Liver (tissue), 7 donors: ENCODE measurements at regions not wholly inside any gene's neighbourhood (a gene's known extent, or its start where the extent isn't known, plus 50 kb on each side); places are given as distances from the start of the nearest gene placed in this dataset.

ENCODE experiments used
- DNase-seq: peaks from one replicate; pipeline ENCODE4 v3.0.0-alpha.2; 2017; ENCODE audit warnings: low spot score
- H3K27ac ChIP-seq, 2 donors: one replicate each; pipeline ENCODE4 v1.7.0; 2013; ENCODE audit warnings: inconsistent platforms in 2 of 2, low read length in 2 of 2, control low read depth in 1 of 2, low read depth in 1 of 2, mild to moderate bottlenecking in 1 of 2
- H3K27me3 ChIP-seq, 4 donors: one replicate each; pipeline versions ENCODE4 v1.6.1 to v1.7.0; 2013; ENCODE audit warnings: low read length in 3 of 4, inconsistent platforms in 1 of 4, mild to moderate bottlenecking in 1 of 4, moderate library complexity in 1 of 4; ENCODE audit not compliant: control insufficient read depth in 4 of 4, insufficient read depth in 4 of 4
- H3K36me3 ChIP-seq, 4 donors: one replicate each; pipeline versions ENCODE4 v1.6.1 to v1.7.0; 2013; ENCODE audit warnings: low read length in 3 of 4, mild to moderate bottlenecking in 3 of 4, low read depth in 1 of 4, moderate library complexity in 1 of 4; ENCODE audit not compliant: control insufficient read depth in 4 of 4, insufficient read depth in 3 of 4
- H3K4me1 ChIP-seq, 4 donors: one replicate each; pipeline versions ENCODE4 v1.6.1 to v1.7.0; 2013; ENCODE audit warnings: low read length in 3 of 4, mild to moderate bottlenecking in 3 of 4, moderate library complexity in 1 of 4; ENCODE audit not compliant: control insufficient read depth in 4 of 4, insufficient read depth in 4 of 4
- H3K4me3 ChIP-seq, 3 donors: one replicate each; pipeline versions ENCODE4 v1.6.1 to v1.7.0; 2013; ENCODE audit warnings: low read length in 3 of 3, control low read depth in 1 of 3, low read depth in 1 of 3, mild to moderate bottlenecking in 1 of 3
- H3K9ac ChIP-seq, 2 donors: one replicate each; pipeline ENCODE4 v1.7.0; 2013; ENCODE audit warnings: low read length in 2 of 2, mild to moderate bottlenecking in 2 of 2, moderate library complexity in 2 of 2, control low read depth in 1 of 2, low read depth in 1 of 2
- H3K9me3 ChIP-seq, 4 donors: one replicate each; pipeline versions ENCODE4 v1.6.1 to v1.7.0; 2013; ENCODE audit warnings: low read length in 3 of 4; ENCODE audit not compliant: control insufficient read depth in 4 of 4
- ATF3 ChIP-seq: IDR thresholded peaks from 2 replicates; pipeline ENCODE4 v1.6.1; 2016; ENCODE audit warnings: antibody characterized with exemption
- FOXA1 ChIP-seq: IDR thresholded peaks from 2 replicates; pipeline ENCODE4 v1.6.1; 2016; ENCODE audit warnings: antibody characterized with exemption
- FOXA2 ChIP-seq: IDR thresholded peaks from 2 replicates; pipeline ENCODE4 v1.6.1; 2016; ENCODE audit warnings: antibody characterized with exemption
- GABPA ChIP-seq, 2 donors: IDR thresholded peaks in 1 of 2; conservative IDR thresholded peaks in 1 of 2; 2 replicates each; pipeline ENCODE4 v1.6.1; 2016; ENCODE audit warnings: antibody characterized with exemption in 2 of 2, mild to moderate bottlenecking in 1 of 2, moderate library complexity in 1 of 2
- HNF4A ChIP-seq, 2 donors: conservative IDR thresholded peaks; 2 replicates each; pipeline ENCODE4 v1.6.1; 2016; ENCODE audit warnings: antibody characterized with exemption in 2 of 2, mild to moderate bottlenecking in 2 of 2
- HNF4G ChIP-seq: IDR thresholded peaks from 2 replicates; pipeline ENCODE4 v1.6.1; 2016; ENCODE audit warnings: antibody characterized with exemption
- MAX ChIP-seq: IDR thresholded peaks from 2 replicates; pipeline ENCODE4 v1.6.1; 2016; ENCODE audit warnings: antibody characterized with exemption
- NR2F2 ChIP-seq: IDR thresholded peaks from 2 replicates; pipeline ENCODE4 v1.6.1; 2016; ENCODE audit warnings: antibody characterized with exemption
- RAD21 ChIP-seq, 2 donors: IDR thresholded peaks; 2 replicates each; pipeline ENCODE4 v1.6.1; 2016; ENCODE audit warnings: antibody characterized with exemption in 2 of 2, mild to moderate bottlenecking in 2 of 2
- REST ChIP-seq: IDR thresholded peaks from 2 replicates; pipeline ENCODE4 v1.6.1; 2016; ENCODE audit warnings: antibody characterized with exemption, mild to moderate bottlenecking
- RXRA ChIP-seq, 2 donors: IDR thresholded peaks; 2 replicates each; pipeline ENCODE4 v1.6.1; 2017 to 2018; ENCODE audit warnings: antibody characterized with exemption in 2 of 2, mild to moderate bottlenecking in 1 of 2
- SP1 ChIP-seq: IDR thresholded peaks from 2 replicates; pipeline ENCODE4 v1.6.1; 2018; ENCODE audit warnings: antibody characterized with exemption, mild to moderate bottlenecking
- TAF1 ChIP-seq: conservative IDR thresholded peaks from 2 replicates; pipeline ENCODE4 v1.6.1; 2016; ENCODE audit warnings: antibody characterized with exemption, mild to moderate bottlenecking
- YY1 ChIP-seq: IDR thresholded peaks from 2 replicates; pipeline ENCODE4 v1.6.1; 2016; ENCODE audit warnings: antibody characterized with exemption, mild to moderate bottlenecking
- ZBTB33 ChIP-seq: IDR thresholded peaks from 2 replicates; pipeline ENCODE4 v1.6.1; 2016; ENCODE audit warnings: antibody characterized with exemption
- whole genome bisulfite sequencing: extraction: QIAGEN DNeasy Blood & Tissue Kit; methylation state at CpG from one replicate; pipeline ENCODE4 v1.1.7; 2013; 5-methylcytosine and 5-hydroxymethylcytosine counted together
- donor health status: healthy.
- donor health status: healthy.
- donor health status: healthy.
- donor health status: healthy.

GRCh38 chr15:93848490-93848889, 382.9 kb upstream of the MCTP2 start (continued):
- no peak for TF ChIP-seq RXRA (IDR thresholded peaks at IDR 0.05)

- WGBS, result 57% methylated on average over 3 of the region's 3 CpGs
- H3K9ac ChIP-seq, result no peak overlapping the region
- H3K36me3 ChIP-seq, result no peaks in the 10 kb centered on the region
- no peak for TF ChIP-seq NR2F2
- no peak for TF ChIP-seq HNF4A (conservative IDR thresholded peaks at IDR 0.05)
- no peaks in the 10 kb centered on the region for H3K4me1 ChIP-seq
- no peak overlapping the region for H3K4me3 ChIP-seq
- no peaks in the 10 kb centered on the region for H3K27me3 ChIP-seq
- DNase-seq, result no peak
- H3K27ac ChIP-seq, result no peak overlapping the region
- no peaks in the 10 kb centered on the region for H3K9me3 ChIP-seq
These were observed 383.3 kb upstream of the MCTP2 start for GRCh38 chr15:93848076-93848475.

- H3K36me3 ChIP-seq, result no peaks in the 10 kb centered on the region
- DNase-seq, result no peak
- no peak overlapping the region for H3K27ac ChIP-seq
- 86% methylated on average over 9 of the region's 9 CpGs for WGBS
- H3K9ac ChIP-seq, result no peak overlapping the region
- TF ChIP-seq HNF4G, result no peak
- TF ChIP-seq TAF1, result no peak
- TF ChIP-seq SP1, result no peak
- TF ChIP-seq YY1, result no peak
- no peak for TF ChIP-seq MAX
- no peak for TF ChIP-seq ATF3
- TF ChIP-seq HNF4A (conservative IDR thresholded peaks at IDR 0.05), result no peak
- TF ChIP-seq GABPA (IDR thresholded peaks at IDR 0.05 in 1 of 2, conservative IDR thresholded peaks at IDR 0.05 in 1 of 2), result no peak
- H3K4me1 ChIP-seq, result no peaks in the 10 kb centered on the region
- no peaks in the 10 kb centered on the region for H3K9me3 ChIP-seq
- H3K4me3 ChIP-seq, result no peak overlapping the region
- H3K27me3 ChIP-seq, result no peaks in the 10 kb centered on the region
These were observed 385.2 kb upstream of the MCTP2 start for GRCh38 chr15:93846148-93846547.

- H3K4me1 ChIP-seq, result no peaks in the 10 kb centered on the region
These were observed 393.9 kb upstream of the MCTP2 start for GRCh38 chr15:93837450-93837849.

GRCh38 chr15:93835344-93835743, 396.0 kb upstream of the MCTP2 start:
- no peak overlapping the region for H3K4me3 ChIP-seq
- H3K9ac ChIP-seq, result no peak overlapping the region
- no peaks in the 10 kb centered on the region for H3K36me3 ChIP-seq
- DNase-seq, result no peak
- no peaks in the 10 kb centered on the region for H3K4me1 ChIP-seq
- 67% methylated on average over 2 of the region's 2 CpGs for WGBS
- no peak overlapping the region for H3K27ac ChIP-seq
- no peaks in the 10 kb centered on the region for H3K9me3 ChIP-seq
- peaks cover 0 to 4% (median 0%) of the 10 kb centered on the region in 4 donors for H3K27me3 ChIP-seq
- TF ChIP-seq TAF1, result no peak
- no peak for TF ChIP-seq YY1
- TF ChIP-seq GABPA (IDR thresholded peaks at IDR 0.05 in 1 of 2, conservative IDR thresholded peaks at IDR 0.05 in 1 of 2), result no peak
- no peak for TF ChIP-seq ATF3
- no peak for TF ChIP-seq MAX
- no peak for TF ChIP-seq RAD21 (IDR thresholded peaks at IDR 0.05)
- TF ChIP-seq REST, result no peak
- TF ChIP-seq FOXA2, result no peak
- no peak for TF ChIP-seq ZBTB33
- no peak for TF ChIP-seq HNF4G

More at GRCh38 chr15:93837450-93837849, 393.9 kb upstream of the MCTP2 start:
- Histone ChIP-seq H3K27me3 (no peaks in the 10 kb centered on the region), H3K9me3 (no peaks in the 10 kb centered on the region), H3K27ac (no peak overlapping the region), H3K4me3 (no peak overlapping the region), H3K9ac (no peak overlapping the region), H3K36me3 (no peaks in the 10 kb centered on the region)
- no peak for TF ChIP-seq FOXA1
- TF ChIP-seq GABPA (IDR thresholded peaks at IDR 0.05 in 1 of 2, conservative IDR thresholded peaks at IDR 0.05 in 1 of 2), result no peak
- no peak for TF ChIP-seq TAF1
- no peak for TF ChIP-seq HNF4G
- no peak for TF ChIP-seq RXRA (IDR thresholded peaks at IDR 0.05)
- no peak for DNase-seq
- 82% methylated on average over 3 of the region's 3 CpGs for WGBS
